ENCODE measurements at regions not wholly inside any gene's neighbourhood (a gene's known extent, or its start where the extent isn't known, plus 50 kb on each side); places are given as distances from the start of the nearest gene placed in this dataset.

DNA sequence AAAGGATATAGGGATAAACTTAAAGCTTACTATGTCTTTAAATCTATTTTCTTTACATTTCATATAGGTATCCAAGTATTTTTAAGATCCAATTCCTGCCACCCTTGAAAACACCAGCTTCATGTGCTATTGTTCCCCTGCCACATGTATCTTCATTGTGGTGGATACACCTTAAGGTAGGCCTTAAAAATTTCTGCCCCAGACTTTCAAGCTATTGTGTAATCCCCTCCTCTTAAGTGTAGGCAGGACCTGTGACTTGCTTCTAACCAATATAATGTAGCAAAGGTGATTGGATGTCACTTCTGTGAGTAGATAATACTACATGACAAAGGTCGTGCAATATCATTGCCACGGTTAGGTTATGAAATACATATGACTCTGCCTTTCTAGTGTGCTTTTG is 119.5 kb downstream of the RAD51AP2 start:
- no peak for TF ChIP-seq EZH2 (IDR thresholded peaks at IDR 0.05; ENCODE audit: borderline replicate concordance, insufficient read depth, low read length, poor library complexity, severe bottlenecking)
- TF ChIP-seq CTCF (IDR thresholded peaks at IDR 0.05; ENCODE audit: poor library complexity, severe bottlenecking) = no peak
- TF ChIP-seq TAF1 (IDR thresholded peaks at IDR 0.05; ENCODE audit: low read depth) = no peak
- TF ChIP-seq EP300 (conservative IDR thresholded peaks at IDR 0.05; ENCODE audit: poor library complexity, severe bottlenecking) = no peak
- no peak for TF ChIP-seq MXI1 (conservative IDR thresholded peaks at IDR 0.05; ENCODE audit: poor library complexity, severe bottlenecking)
- TF ChIP-seq POLR2AphosphoS5 (IDR thresholded peaks at IDR 0.05) = no peak
- TF ChIP-seq RAD21 (conservative IDR thresholded peaks at IDR 0.05) = no peak

All from neural cell (in vitro differentiated cells).